RWPE2 (cell line): ENCODE measurements at regions not wholly inside any gene's neighbourhood (a gene's known extent, or its start where the extent isn't known, plus 50 kb on each side); places are given as distances from the start of the nearest gene placed in this dataset.

Experiments
- ATAC-seq: fragments of 200-7000 bp; cut with Tn5 transposase; 3 replicates; pipeline ENCODE4 v1.9.1; 2021; ENCODE audit warnings: low read depth
- DNase-seq: peaks from one replicate; pipeline ENCODE4 v3.0.0-alpha.2; 2020; ENCODE audit warnings: low spot score
- H3K27ac ChIP-seq: fragments of 450-650 bp; 2 replicates; pipeline ENCODE4 v1.5.1; 2017; ENCODE audit warnings: mild to moderate bottlenecking; ENCODE audit not compliant: poor library complexity, severe bottlenecking
- H3K27me3 ChIP-seq: fragments of 250-450 bp; sonication (Bioruptor Pico); 2 replicates; pipeline ENCODE4 v1.5.1; 2021; ENCODE audit warnings: mild to moderate bottlenecking, moderate library complexity; ENCODE audit not compliant: insufficient read depth, poor library complexity, severe bottlenecking
- H3K36me3 ChIP-seq: fragments of 250-450 bp; sonication (Bioruptor Pico); 2 replicates; pipeline ENCODE4 v1.5.1; 2020; ENCODE audit warnings: low read depth, mild to moderate bottlenecking, moderate library complexity
- H3K4me1 ChIP-seq: fragments of 250-450 bp; sonication (Bioruptor Pico); 2 replicates; pipeline ENCODE4 v1.5.1; 2021; ENCODE audit warnings: mild to moderate bottlenecking, moderate library complexity; ENCODE audit not compliant: insufficient read depth, poor library complexity, severe bottlenecking
- H3K4me3 ChIP-seq: fragments of 250-450 bp; sonication (Bioruptor Pico); 2 replicates; pipeline ENCODE4 v1.5.1; 2021; ENCODE audit warnings: mild to moderate bottlenecking, moderate library complexity; ENCODE audit not compliant: severe bottlenecking
- H3K9me3 ChIP-seq: fragments of 250-450 bp; sonication (Bioruptor Pico); 2 replicates; pipeline ENCODE4 v1.5.1; 2021; ENCODE audit warnings: mild to moderate bottlenecking, moderate library complexity; ENCODE audit not compliant: severe bottlenecking
- CTCF ChIP-seq: fragments of 450-650 bp; IDR thresholded peaks from one replicate; pipeline ENCODE4 v1.5.1; 2017; ENCODE audit warnings: mild to moderate bottlenecking, moderate library complexity; ENCODE audit not compliant: poor library complexity, severe bottlenecking

DNA sequence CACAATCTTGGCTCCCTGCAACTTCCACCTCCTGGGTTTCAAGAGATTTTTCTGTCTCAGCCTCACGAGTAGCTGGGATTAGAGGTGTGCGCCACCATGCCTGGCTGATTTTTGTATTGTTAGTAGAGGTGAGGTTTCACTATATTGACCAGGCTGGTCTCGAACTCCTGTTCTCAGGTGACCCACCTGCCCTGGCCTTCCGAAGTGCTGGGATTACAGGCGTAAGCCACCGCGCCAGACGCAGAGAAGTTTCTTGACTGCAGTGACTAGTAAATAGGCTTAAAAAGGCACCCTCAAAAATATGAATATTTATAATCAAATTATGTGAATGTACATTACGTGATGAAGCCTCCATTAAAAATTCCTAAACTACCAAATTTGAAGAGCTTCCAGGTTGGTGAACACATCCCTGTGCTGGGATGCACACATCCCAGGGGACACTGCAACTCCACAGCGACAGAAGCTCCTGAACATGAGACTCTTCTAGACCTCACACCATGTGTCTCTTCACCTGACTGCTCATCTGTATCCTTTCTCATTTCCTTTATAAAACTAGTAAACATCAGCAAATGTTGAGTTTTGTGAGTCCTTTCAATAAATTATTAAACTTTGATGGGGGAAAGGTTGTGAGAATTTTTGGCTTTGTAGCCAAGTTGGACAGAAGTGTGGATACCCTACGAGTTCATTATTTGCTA, 203.3 kb upstream of the SPOPL start:
- Histone ChIP-seq H3K27ac (no peak overlapping the region), H3K4me1 (peaks cover 9% of the 10 kb centered on the region), H3K36me3 (no peaks in the 10 kb centered on the region), H3K4me3 (no peak overlapping the region), H3K27me3 (no peaks in the 10 kb centered on the region), H3K9me3 (no peaks in the 10 kb centered on the region)
- no peak for TF ChIP-seq CTCF
- DNase-seq (no peak), ATAC-seq (no peak)

- H3K4me1 ChIP-seq = peaks cover 9% of the 10 kb centered on the region
Observed at GRCh38 chr2:138298900-138299299, 202.7 kb upstream of the SPOPL start.

GRCh38 chr2:138306626-138307025, 194.9 kb upstream of the SPOPL start:
- ATAC-seq = no peak

More at GRCh38 chr2:138298900-138299299, 202.7 kb upstream of the SPOPL start:
- Histone ChIP-seq H3K27ac (no peak overlapping the region), H3K36me3 (no peaks in the 10 kb centered on the region), H3K9me3 (no peaks in the 10 kb centered on the region), H3K27me3 (no peaks in the 10 kb centered on the region), H3K4me3 (no peak overlapping the region)
- TF ChIP-seq CTCF = no peak
- ATAC-seq = no peak
- DNase-seq = no peak

DNA sequence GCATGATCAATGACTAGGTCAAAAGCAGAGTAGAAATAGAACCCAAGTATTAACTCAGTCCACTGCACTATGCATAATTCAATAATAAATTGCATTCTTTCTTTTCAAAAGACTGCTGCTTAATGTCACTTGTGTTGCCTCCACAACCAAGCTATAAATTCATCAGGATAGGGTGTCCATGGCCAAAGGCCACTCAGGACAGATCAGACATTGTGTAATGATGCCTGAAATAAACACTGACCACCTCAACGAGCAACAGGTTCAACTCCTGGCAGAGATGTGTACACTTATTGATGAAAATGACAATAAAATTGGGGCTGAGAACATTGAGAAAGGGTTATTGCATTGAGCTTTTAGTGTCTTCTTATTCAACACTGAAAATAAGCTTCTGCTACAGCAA, 194.5 kb upstream of the SPOPL start:
- H3K4me3 ChIP-seq = no peak overlapping the region
- no peaks in the 10 kb centered on the region for H3K4me1 ChIP-seq
- no peak for ATAC-seq
- no peaks in the 10 kb centered on the region for H3K36me3 ChIP-seq
- H3K9me3 ChIP-seq = no peaks in the 10 kb centered on the region
- TF ChIP-seq CTCF = no peak
- DNase-seq = no peak
- H3K27me3 ChIP-seq = no peaks in the 10 kb centered on the region
- no peak overlapping the region for H3K27ac ChIP-seq

More at GRCh38 chr2:138306626-138307025, 194.9 kb upstream of the SPOPL start:
- Histone ChIP-seq H3K27ac (no peak overlapping the region), H3K4me1 (no peaks in the 10 kb centered on the region), H3K4me3 (no peak overlapping the region), H3K36me3 (no peaks in the 10 kb centered on the region), H3K27me3 (no peaks in the 10 kb centered on the region), H3K9me3 (no peaks in the 10 kb centered on the region)
- DNase-seq = no peak
- no peak for TF ChIP-seq CTCF

DNA sequence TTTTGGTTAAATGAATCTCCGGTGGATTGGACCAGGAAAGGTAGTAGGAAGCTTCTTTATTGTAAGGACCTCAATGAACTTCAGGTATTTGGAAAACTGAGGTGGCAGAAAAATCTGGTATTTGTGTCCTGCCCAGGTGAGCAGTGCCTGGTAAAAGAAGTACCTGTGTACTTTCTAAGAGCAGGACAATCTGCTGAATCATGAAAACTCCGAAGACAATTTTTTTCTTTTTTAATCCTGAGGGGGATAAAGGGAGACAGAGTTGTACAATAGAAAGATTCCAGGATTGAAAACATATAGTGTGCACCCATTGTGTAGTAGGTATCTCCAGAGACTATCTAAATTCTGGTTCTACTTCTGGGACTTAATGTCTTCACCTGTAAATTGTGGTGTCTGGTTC, 191.8 kb upstream of the SPOPL start:
- no peak for TF ChIP-seq CTCF
- ATAC-seq = no peak

More for the DNA sequence above, 191.8 kb upstream of the SPOPL start:
- Histone ChIP-seq H3K27me3 (no peaks in the 10 kb centered on the region), H3K27ac (no peak overlapping the region), H3K9me3 (no peaks in the 10 kb centered on the region), H3K4me1 (no peaks in the 10 kb centered on the region), H3K36me3 (no peaks in the 10 kb centered on the region), H3K4me3 (no peak overlapping the region)
- DNase-seq = no peak
